Left kidney (tissue), 1 donor: ENCODE measurements at regions not wholly inside any gene's neighbourhood (a gene's known extent, or its start where the extent isn't known, plus 50 kb on each side); places are given as distances from the start of the nearest gene placed in this dataset.

ENCODE experiments used
- DNase-seq: peaks from one replicate; pipeline ENCODE4 v3.0.0-alpha.2; 2013

GRCh38 chr13:78420814-78421213 is 182.5 kb downstream of the POU4F1 start:
- no peak for DNase-seq

DNA sequence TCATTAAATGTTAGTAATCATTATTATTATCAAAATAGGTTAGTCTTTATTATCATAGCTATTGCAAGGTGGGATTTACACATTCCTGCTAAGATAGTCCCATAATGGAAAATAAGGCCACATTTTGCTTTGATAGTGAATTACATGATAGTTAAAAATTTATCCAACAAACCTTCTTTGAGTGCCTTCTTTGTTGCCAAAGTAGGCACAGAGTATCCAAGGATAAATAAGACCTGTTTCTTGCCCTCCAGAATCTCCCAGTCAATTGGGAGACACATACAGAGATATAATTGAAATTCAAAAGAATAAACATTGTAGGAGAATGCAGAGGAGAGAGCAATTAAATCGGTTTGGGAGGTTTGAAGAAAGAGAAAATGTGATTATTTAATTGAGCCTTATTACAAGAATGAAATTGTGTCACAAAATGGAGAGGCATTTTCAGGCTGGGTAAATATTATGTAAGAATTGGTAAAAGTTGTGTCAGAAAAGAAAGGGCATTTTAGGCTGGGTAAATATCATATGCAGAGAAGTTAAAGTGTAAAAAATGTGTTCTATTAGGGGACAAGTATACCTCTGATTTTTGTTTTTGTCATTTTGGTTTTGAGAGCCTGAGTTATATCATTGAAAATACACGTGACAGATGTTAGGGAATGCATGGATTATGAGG is 189.3 kb downstream of the POU4F1 start:
- DNase-seq = no peak

DNA sequence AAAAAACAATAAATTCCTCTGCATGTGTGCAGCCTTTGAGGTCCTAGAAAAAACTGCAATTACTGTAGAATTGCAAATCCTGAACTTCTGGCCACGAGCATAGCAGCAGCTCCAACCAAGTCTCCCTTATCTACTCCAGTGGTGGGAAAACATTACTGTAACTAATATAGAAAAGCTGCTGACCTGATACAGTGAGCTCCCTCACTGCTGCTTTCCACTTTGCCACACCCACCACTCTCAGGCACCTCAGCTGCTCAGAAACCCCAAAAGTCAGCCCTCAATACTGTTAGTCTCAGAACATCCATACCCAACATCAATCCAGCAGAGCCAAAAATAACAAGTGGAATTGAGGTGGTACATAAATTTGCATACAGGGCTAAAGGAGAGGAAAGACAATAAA is 192.5 kb downstream of the POU4F1 start:
- DNase-seq = no peak

GRCh38 chr13:78410164-78410563 is 193.2 kb downstream of the POU4F1 start:
- DNase-seq = no peak

- DNase-seq = no peak
These were observed 194.2 kb downstream of the POU4F1 start for GRCh38 chr13:78409172-78409571.

- no peak for DNase-seq
These were observed 198.4 kb downstream of the POU4F1 start for GRCh38 chr13:78404846-78405360.

DNA sequence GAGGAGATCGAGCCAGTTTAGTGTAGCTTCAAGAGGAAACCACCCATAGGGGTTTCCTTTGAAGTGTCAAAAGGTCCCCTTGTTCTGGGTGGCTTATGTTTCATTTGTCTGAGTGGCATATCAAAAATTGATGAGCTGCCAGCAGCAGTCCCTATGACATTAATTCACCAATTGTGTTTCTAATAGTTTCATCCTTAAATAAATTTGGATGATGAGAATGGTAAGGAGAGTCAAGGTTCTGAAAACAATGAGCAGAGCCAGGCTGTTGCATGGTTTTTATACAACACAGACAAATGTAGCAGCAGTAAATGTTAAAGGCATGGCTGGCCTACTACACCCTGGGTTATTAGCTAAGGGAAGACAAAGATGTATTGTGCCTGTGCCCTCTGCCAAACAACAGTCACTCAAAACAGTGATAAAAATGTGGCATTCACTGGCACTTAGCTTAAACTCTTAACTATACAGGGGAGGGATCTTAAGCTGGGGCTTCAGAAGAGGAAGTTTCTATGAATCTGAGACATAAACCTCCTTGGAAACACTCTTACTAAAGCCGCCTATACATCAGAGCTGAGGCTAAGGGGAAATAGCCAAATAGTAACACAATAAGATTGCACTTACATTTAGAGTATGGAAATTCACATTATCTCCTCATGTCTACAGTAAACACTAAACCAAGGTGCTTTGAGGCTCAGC is 200.5 kb downstream of the POU4F1 start:
- DNase-seq = no peak

- no peak for DNase-seq
These were observed 201.3 kb downstream of the POU4F1 start for GRCh38 chr13:78401873-78402707.

- DNase-seq = no peak
These were observed 204.5 kb downstream of the POU4F1 start for GRCh38 chr13:78398743-78399410.

GRCh38 chr13:78393286-78394142 is 209.8 kb downstream of the POU4F1 start:
- DNase-seq = no peak

DNA sequence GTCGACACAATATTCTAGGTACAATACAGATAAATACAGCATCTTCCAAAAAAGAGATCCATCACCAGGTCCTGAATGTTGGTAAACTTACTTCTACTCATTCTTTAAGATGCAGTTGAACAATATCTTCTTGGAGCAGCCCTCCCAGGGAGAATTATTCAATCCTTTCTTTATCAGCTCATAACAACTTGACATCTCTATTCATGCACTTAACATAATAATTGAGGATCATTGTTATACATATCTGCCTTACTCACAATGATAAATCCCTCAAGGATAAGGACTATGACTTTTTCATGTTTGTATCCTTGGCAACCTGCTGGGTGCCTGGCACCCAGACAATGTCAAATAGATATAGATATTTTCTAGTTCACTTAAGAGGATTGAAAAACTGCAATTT is 219.5 kb downstream of the POU4F1 start:
- DNase-seq = no peak

- no peak for DNase-seq
These were observed 220.3 kb downstream of the POU4F1 start for GRCh38 chr13:78383071-78383484.

DNA sequence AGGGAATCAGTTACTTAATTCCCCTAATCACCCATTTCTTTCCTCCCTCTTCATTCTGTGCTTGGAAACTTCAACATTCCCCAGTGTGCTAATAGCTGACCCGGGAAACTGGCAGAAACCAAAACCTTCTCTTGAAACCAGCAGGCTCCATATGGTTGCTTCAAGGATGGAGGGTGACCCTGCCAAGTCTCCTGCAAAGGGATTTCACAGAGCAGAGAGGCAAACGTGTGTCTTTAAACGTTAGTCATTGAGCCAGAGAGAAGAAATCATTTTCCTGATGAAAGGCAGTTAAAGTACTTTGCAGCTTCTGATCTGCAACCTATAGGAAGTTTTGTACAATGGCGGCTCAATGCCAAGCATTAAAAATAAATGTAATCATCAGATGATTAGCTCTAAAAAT is 220.9 kb downstream of the POU4F1 start:
- no peak for DNase-seq

DNA sequence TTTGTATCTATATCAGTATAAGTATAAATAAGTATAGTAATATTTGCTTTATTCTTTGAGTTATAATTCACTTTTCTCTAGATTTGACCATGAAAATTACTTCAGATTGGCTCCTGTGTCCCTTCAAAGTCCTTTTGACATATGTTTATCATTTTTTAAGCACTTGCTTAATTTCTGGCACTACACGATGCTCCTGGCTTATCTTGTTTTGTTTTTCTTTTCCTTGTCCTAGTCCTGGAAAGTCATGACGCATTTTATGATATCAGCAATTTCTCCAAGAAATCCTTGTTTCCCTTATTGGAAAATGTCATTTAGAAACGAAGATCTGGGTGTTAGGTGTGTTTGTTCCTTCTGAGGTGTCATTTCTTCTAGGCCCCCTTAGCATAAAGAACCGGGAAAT is 226.5 kb downstream of the POU4F1 start:
- DNase-seq = no peak

GRCh38 chr13:78376033-78376432 is 227.3 kb downstream of the POU4F1 start:
- no peak for DNase-seq

- no peak for DNase-seq
These were observed 230.8 kb downstream of the POU4F1 start for GRCh38 chr13:78372581-78372980.

DNA sequence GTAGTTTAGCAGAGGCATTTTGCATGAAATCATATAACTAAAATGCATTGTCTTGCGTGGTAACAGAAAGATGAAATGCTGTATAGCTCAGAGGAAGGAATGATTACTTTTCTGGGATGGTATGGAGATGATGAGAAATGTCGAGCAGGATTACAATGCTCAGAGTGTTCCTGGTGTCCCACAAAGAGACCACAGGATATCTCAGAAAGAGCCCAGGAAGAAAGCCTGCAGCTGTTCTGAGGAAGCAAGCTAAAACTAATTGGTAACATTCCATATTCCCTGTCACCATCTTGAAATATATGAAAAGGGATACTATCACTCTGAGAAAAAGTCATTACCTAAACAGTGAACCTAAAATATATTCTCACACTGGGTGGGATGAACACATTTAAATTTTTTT is 233.1 kb downstream of the POU4F1 start:
- no peak for DNase-seq

GRCh38 chr13:78364711-78365110 is 238.6 kb downstream of the POU4F1 start:
- DNase-seq = no peak

- DNase-seq = no peak
These were observed 262.3 kb downstream of the POU4F1 start for GRCh38 chr13:78341032-78341431.

GRCh38 chr13:78339927-78340326 is 263.4 kb downstream of the POU4F1 start:
- no peak for DNase-seq

GRCh38 chr13:78334059-78334458 is 269.3 kb downstream of the POU4F1 start:
- no peak for DNase-seq
